ENCODE measurements at regions not wholly inside any gene's neighbourhood (a gene's known extent, or its start where the extent isn't known, plus 50 kb on each side); places are given as distances from the start of the nearest gene placed in this dataset.

DNA sequence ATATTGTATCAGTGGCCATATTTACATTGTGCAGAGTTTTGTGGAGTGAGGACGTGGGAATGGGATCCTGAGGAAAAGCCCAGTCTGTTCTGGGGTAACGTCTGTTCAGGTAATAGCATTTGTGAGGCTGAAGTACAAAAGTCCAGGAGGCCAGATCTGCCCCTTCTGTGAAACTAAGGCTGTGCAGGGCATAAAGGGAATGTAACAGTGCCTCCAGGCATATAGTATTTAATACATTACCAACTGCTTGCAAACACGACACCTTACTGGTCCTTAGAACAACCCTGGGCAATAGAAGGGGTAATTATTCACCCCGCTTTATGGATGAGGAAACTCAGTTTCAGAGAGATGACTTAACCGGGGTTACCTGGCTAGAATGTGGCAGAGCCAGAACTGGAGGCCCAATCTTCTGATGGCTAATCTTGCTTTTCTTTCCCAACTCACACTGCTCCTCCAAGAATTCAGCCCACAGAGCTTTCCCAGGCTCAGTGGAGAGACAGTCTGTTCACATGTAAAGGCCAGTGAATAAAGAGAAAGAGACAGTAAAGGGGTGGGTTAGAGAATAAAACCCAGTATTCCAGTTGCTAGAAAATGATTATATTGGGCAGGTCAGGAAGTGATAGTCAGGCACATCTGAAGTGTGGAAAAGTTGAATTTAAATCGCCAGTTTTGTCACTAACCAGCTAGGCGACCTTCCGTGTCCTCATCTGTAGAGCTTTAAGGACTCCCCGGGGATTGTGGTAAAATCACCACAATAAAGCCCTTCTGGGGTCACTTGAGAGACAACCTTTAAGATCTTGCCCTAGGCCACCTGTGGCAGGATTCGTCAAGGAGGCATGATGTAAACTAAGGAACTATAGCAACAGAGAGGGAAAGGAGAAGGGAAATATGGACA, 280.7 kb upstream of the CITED2 start:
- DNase-seq, result no peak

DNA sequence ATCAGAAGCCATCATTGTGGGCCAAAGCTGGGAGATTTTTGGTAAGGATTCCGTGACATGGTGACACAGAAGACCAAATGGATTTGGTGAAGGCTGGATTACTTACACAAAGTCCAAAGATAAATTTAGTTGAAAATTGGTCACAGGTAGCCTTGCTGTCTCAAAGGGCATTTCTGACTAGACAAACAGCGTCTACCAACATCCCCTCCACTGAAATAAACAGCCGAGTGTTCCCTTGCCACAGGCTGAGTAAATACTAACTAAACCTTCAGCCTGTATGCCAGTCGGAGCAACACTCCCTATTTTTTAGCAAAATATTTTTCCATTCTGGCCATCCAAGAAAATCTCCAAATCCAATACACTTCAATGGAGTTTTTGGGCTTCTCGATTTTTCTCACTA, 279.9 kb upstream of the CITED2 start:
- DNase-seq, result no peak

DNA sequence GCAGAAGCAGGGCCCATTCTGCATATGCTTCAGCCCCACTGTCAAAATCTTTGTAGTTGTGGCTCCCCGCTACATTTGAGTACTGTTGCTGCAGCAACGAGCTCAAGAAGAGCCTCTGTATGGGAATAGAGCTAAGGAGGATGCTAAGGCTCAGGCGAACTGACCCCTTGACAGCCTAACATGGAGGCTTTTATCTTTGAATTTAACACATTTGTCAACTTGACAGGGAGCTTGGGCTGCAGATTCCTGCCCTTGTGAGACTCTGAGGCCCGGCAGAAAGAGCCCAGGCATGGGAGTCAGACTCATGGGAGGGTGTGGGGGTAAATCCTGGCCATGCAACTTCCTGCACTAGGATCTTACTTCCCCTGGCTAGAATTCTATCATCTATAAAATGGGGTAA, 278.7 kb upstream of the CITED2 start:
- DNase-seq, result no peak

DNA sequence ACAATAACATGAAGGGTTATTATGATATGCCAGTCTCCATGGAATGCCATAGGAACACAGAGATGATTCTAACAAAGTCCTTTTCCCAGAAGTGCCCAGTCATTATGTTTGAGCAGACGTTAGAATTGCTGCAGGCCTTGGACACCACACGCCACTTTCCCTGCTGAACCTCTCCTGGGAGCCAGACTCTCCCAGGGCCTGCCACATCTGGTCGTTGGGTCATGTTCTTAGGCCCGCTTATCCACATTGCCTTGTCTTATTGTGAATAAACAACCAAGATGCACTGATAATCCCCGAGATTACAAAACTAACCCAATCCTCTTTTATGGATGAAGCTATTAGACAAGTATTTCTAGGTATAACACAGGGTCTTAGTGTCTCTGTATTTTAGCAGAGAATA, 276.5 kb upstream of the CITED2 start:
- no peak for DNase-seq

DNA sequence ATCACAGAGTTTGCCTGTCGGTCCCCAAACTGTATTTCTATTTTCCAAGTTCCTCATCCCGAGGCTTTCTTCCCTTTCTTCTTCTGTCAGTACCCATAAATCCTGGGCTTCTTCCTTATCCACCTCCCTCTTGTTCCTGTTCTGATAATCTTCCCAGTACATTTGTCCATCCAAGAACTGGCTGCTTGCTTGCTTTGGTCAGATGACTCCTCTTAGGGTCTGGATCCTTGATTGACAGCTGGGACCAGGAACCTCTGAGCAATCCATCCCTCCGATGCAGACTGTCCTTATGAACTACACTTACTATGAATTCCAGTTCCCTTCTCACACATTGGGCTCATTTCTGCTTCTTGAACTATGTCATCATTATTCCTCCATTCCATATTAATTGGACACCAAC, 275.3 kb upstream of the CITED2 start:
- no peak for DNase-seq

DNA sequence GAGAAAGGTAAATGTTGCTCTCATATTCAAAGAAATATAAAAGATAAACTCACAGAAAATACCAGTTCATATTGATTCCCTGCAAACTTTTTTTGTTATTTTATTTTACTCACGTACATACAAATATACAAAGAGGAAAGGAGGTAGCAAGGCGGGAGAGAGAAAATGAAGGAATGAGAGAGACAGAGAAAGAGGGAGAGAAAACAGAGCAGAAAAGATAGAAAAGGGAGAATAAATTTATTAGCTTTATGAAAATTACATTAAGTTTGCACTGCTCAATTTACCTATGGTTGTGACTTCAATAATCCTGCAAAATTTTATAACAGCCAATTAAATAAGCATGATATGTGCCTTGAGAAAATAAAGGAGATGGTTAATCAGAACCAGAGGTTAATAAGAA, 274.7 kb upstream of the CITED2 start:
- no peak for DNase-seq

DNA sequence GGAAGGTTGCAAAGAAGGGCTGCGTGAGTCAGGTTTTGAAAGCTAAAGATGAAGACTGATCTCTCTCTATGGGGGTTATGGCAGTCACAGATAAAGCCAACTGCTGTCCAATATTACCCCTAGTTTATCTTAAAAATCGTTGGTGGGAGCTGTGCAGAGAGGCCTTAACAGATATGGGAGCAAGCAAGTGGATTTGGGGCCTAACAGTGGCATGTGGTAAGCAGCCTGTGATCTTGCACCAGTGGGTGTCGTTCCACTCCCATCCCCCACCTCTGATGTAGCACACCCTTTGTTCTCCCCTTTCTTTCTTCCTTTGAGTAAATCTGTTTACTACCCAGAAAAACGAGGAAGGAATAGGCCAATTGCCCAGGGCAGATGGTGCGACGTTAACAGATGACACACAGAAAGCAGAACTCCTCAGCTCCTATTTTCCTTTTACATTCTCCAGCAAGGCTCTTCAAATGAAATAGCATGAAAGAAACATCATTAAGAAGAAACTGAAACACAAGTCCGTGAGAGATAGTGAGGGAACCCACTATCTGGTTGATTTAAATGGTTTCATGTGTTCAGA, 274.1 kb upstream of the CITED2 start:
- no peak for DNase-seq

DNA sequence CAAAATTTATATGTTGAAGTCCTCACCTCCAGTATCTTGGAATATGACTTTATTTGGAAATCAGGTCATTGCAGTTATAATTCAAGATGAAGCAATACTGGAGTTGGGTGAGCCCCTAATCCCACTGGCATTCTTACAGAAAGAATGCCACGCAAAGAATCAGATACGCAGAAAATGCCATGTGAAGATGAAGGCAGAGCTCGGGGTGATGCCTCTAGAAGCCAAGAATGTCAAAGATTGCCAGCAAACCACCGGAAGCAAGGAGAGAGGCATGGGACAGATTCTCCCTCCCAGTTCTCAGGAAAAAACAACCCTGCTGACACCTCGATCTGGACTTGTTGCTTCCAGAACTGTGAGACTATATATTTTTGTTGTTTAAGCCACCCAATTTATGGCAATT, 273.4 kb upstream of the CITED2 start:
- DNase-seq, result no peak

DNA sequence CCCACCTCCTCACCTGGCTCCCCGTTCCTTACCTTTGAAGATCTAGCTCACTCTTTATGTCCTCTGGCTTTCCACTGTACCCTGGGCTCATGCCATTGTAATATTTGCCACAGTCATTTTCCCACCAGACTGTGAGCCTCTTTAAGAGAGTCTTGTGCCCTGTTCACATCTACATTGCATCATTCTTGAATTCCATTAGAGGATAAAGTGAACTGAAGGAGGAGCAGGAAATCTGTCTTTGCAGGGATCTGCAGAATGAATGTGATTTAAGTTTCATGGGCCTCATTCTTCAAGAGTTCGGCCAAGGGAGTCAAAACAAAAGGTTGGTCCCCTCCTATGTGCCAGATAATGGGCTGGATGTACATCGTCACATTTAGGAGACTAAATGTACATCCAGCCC, 272.6 kb upstream of the CITED2 start:
- no peak for DNase-seq

DNA sequence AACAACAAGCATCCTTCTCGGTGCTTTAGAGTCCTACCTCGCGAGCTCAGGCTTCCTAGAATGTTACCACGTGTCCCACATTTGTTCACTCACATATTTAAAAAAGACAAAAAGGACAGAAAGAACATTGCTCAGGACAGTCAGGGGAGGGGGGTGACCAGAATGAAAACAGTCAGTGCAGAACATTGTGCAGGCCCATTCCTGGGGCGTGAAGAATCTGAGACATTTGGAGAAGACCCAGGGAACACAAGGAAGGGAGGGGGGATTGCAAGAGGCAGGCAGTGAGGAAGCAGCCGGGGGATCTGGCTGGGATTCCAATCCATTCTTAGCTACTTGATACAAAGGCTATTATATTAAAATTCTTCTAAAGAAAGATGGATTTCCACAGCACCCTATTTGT, 270.4 kb upstream of the CITED2 start:
- no peak for DNase-seq

DNA sequence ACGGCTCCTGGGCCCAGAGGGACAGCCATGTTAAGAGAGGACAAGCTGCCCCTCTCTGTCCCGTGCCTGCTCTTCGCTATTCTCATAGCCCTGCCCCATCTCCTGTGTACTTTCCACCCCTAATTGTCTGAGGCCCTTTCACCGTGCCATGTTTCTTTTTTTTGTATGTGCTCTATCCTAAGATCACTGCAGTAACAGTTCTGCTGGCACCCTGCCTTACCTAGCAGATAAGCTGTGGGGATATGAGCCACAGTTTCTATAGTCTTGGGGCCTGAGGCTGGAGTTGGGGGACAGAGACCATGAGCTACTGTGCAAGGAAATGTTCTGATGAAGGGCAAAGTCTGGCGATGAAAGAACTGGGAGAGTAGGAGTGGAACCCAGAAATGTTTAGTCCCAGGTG, 269.5 kb upstream of the CITED2 start:
- no peak for DNase-seq

DNA sequence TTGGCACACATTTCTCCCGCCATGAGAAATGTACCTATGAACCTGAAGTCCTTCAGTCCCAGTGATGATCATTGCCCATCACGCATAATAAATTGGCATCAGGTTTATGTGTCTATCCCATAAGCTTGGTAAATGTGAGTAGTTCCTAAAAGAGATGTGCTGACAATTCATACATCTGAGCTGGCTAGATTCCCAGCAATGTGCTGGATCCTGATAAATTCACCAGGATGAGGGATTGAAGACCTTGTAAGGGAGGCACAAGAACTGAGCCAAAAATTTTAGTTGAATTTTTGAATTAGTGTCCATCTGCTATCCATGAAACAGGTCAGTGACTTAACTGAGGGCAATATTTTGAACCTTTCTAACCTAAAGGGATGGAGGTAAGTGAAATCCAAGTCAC, 267.9 kb upstream of the CITED2 start:
- no peak for DNase-seq

DNA sequence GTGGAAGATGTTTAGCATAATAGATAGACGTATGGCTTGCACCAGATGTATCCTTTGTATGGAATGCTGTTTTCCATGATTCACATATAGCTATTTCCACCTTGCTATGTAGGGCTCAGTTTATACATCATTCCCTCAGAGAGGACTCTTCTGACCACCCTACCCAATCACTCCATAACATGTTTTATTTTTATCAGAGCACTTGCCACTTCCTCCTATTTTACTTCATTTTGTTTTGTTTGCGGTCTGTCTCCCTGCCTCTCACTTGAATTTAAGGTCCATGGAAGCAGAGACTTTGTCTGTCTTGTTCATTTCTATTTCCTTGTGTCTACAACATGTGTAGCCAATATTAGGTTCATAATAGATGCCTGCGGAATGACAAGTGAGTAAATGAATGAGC, 266.9 kb upstream of the CITED2 start:
- no peak for DNase-seq

DNA sequence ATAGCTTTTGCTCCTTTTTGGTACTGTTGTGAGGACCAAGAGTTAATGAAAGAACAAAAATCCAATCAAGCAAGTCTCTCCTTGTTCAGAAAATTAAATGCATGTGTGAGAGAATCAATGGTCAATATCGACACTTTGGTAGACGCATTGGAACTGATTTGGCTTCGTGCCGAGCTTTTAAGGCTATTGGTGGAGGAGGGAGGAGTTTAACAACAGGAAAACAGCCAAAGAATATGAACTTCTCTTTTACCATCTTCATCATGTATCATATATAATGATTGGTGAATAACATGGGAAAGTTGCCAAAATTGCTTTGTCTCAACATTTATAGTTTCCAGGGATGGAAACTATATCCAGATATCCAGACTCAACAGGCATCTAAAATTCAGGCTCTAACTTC, 266.5 kb upstream of the CITED2 start:
- no peak for DNase-seq

DNA sequence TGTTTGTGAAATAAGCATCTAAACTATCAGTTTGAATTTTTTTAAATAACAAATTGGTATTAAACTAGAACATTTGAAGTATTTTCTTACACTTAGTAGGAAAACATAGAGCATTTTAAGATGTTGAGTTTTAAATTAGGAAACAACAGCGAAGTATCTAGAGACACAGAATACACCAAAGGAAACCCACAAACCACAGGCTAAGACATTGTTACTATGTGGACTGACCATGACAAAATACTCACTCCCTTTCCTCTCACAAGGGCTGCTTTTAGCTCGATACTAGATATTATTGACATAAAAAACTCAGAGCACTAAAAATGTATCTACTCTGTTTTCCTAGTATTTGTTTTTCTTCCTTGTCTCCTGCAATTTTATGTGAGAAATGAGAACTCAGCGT, 266.0 kb upstream of the CITED2 start:
- DNase-seq, result no peak

DNA sequence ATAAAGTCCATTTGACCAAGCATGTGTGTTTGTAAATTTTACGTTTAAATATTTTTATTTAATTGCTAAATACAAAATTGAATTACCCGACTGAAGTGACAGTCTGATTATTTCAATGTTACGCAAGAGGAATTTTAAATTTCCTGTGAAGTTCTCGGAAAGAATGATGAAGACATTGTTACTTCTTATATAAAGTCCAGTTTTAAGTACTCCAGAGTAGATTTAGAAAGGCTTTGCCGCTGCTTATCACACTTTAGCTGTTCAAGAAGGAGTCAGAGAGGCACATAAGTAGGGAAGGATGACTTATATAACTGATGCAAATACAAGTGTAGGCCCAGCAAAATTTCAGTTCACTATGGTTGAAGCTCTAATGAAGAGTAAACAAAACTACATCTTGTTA, 265.1 kb upstream of the CITED2 start:
- DNase-seq, result no peak

DNA sequence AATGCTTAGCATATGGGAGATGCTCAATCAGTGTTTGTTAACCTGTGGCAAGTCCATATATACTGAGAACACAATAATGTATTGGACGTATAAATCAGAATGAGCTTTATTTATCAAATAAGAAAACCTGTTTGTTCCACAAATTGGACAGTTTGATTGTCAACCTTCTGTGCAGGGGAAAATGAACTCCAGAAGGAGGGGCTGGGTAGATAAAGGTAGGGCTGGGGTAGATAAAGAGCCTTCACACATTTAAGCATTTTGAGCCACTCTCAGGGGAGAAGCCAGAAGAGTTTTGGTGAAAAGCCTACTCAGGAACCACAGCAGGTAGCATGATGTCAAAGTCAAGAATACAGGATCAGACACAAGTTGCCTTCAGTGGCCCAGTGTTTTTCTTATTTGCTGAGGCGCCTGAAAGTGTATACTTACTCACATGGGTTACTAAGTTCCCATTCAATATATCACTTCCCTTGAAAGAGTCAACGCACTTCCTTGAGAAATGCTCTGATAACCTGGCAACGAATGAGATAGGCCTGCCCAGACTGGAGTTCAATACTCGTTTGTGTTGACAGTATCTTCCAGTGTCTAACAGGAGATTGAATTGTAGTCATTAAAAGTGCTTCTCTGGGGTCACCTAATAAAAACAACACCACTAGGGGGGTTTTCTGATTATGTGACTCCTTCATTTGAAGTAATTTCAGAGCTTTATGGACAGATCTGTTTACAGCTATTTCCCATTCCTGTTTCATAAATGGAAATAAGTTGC, 263.9 kb upstream of the CITED2 start:
- DNase-seq, result no peak

DNA sequence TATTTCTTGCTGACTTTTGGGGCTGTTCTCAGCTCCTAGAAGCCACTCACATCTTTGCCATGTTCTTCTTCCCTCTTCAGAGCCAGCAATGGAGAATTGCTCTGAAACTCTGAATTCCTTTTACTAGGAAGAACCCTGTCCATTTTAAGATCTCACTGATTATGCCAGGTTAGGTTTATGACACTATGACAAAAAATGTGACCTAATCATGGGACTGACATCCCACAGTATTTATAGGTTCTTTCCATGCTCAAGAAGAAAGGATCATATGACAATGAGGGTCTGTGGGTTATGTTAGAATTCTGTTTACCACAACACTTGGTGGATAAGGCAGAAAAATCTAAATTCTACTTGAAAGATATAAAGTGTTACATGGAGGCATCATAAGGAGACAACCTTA, 263.3 kb upstream of the CITED2 start:
- no peak for DNase-seq

DNA sequence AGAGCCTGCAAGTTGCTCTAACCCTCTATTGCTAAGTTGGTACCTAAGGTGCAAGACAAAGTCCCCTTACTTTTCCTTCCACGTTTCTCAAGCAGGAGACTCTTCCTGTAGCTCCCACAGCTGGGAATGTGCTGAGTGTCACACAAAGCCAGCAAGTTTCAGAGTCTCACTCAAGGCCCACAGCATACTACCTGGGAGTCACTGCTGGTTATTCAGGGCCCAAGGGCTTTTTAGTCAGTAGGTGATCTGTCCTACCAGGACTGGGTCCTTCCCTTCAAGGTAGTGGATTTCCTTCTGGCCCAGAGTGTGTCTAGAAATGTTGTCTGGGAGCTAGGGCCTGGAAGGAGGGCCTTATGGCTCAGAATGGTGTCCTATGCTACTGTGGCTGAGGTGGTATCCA, 261.9 kb upstream of the CITED2 start:
- DNase-seq, result no peak

DNA sequence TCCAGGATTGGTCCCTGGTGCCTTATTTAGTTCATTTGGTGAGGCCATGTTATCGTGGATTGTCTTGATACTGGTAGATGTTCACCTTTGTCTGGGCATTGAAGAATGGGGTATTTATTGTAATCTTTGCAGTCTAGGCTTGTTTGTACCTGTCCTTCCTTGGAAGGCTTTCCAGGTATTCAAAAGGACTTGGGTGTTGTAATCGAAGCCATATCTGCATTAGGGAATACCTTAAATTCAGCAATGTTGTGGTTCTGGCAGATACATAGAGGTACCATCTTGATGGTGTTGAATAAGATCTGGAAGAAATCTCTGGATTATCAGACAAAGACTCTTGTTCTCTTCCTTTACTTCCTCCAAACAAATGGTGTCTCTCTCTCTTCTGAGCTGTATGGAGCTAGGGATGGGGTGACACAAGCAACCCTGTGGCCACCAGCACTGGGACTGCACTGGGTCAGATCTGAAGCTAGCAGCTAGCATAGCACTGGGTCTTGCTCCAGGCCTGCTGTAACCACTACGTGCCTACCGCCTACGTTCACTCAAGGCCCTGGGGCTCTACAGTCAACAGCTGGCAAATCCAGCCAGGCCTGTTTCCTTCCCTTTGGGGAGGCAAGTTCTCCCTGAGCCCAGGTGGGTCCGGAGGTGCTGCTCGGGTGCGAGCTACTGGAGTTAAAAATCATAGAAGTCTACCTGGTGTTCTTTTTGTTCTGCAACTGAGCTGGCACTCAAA, 261.1 kb upstream of the CITED2 start:
- DNase-seq, result no peak

DNA sequence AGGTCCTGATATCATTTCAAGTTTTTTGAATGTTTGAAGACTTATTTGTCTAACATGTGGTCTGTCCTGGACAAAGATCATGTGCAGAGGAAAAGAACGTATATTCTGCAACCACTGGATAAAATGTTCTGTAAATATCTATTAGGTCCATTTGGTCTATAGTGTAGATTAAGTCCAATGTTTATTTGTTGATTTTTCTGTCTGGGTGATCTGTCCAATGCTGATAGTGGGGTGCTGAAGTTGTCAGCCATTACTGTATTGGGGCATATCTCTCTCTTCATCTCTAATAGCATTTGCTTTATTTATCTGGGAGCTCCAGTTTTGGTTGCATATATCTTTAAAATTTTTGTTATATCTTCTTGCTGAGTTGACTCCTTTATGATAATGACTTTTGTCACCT, 258.4 kb upstream of the CITED2 start:
- no peak for DNase-seq

DNA sequence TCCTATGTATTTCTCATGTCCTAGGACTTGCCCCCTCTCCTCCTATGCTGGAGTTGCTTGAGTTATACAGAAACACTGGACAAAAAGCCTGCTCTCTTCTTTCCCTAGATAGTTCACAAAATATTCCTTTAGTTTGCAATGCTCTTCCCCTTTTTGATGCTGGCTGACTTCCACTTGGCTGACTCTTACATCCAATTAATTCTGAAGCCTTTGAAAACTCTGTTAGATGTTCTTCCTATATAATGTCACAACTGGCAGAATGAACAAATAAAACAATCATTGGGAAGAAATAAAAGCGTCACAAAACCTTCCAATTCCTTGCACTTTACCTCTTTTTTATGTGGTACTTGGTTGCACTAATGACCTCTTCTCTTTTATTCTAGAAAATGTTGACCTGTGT, 253.8 kb upstream of the CITED2 start:
- DNase-seq, result no peak

DNA sequence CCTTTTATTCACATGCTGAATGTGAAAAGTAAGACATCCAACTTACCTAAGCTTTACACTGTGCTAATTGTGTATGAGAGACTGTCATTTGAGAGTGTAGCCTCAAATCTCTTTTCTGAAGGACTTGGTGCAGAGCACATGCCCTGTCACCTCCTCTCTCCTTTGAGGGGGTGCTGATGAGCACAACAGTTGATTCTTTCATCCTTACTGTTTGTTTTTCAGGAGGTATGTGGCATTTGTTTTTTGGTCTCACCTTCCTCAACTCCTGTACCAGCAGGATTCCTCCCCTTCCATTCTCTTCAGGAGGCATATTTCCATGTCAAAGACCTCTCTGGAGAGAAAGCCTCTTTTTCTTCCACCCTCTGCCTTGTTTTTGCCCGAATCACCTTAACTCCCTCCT, 252.6 kb upstream of the CITED2 start:
- DNase-seq, result no peak

Data from midbrain (tissue), 1 donor.